Lung (tissue), 11 donors: ENCODE measurements at regions not wholly inside any gene's neighbourhood (a gene's known extent, or its start where the extent isn't known, plus 50 kb on each side); places are given as distances from the start of the nearest gene placed in this dataset.

Experiments
- ATAC-seq: fragments of 200-7000 bp; cut with Tn5 transposase; one replicate; pipeline ENCODE4 v1.9.1; 2020; ENCODE audit warnings: moderate number of reproducible peaks; ENCODE audit not compliant: insufficient read depth, low FRiP score
- DNase-seq, 3 donors: peaks; one replicate each; pipeline ENCODE4 v3.0.0-alpha.2; 2013 to 2017
- H3K27ac ChIP-seq, 2 donors: one replicate each; pipeline ENCODE4 v1.5.1; 2013; ENCODE audit warnings: mild to moderate bottlenecking in 2 of 2, moderate library complexity in 2 of 2, control low read depth in 1 of 2, inconsistent platforms in 1 of 2, low read depth in 1 of 2, low read length in 1 of 2
- H3K27me3 ChIP-seq, 3 donors: one replicate each; pipeline ENCODE4 v1.5.1; 2013; ENCODE audit warnings: low read length in 2 of 3; ENCODE audit not compliant: control insufficient read depth in 3 of 3, insufficient read depth in 3 of 3
- H3K36me3 ChIP-seq, 4 donors: one replicate each; pipeline ENCODE4 v1.5.1; 2013; ENCODE audit warnings: low read length in 4 of 4, mild to moderate bottlenecking in 1 of 4, moderate library complexity in 1 of 4; ENCODE audit not compliant: control insufficient read depth in 4 of 4, insufficient read depth in 4 of 4
- H3K4me1 ChIP-seq, 5 donors: one replicate each; pipeline ENCODE4 v1.5.1; 2013; ENCODE audit warnings: low read length in 5 of 5, mild to moderate bottlenecking in 2 of 5, moderate library complexity in 1 of 5; ENCODE audit not compliant: control insufficient read depth in 5 of 5, insufficient read depth in 5 of 5
- H3K4me3 ChIP-seq: one replicate; pipeline ENCODE4 v1.5.1; 2013; ENCODE audit warnings: mild to moderate bottlenecking, control low read depth, moderate library complexity
- H3K9ac ChIP-seq, 2 donors: one replicate each; pipeline ENCODE4 v1.5.1; 2013; ENCODE audit warnings: low read length in 2 of 2, control low read depth in 1 of 2; ENCODE audit not compliant: insufficient read depth in 1 of 2
- H3K9me3 ChIP-seq, 4 donors: one replicate each; pipeline ENCODE4 v1.5.1; 2013; ENCODE audit warnings: low read length in 3 of 4, mild to moderate bottlenecking in 1 of 4, moderate library complexity in 1 of 4; ENCODE audit not compliant: control insufficient read depth in 4 of 4, insufficient read depth in 3 of 4
- WGBS, 2 donors: extraction: QIAGEN DNeasy Blood & Tissue Kit; methylation state at CpG; one replicate each; pipeline ENCODE4 v1.1.7; 2013; 5-methylcytosine and 5-hydroxymethylcytosine counted together
- TF ChIP-seq, protein P1 (sequence below): IDR thresholded peaks from 2 replicates; pipeline ENCODE4 v1.5.1; 2012; ENCODE audit warnings: mild to moderate bottlenecking; ENCODE audit errors: control extremely low read depth, extremely low read depth
- donor health status: control.
- donor health status: control.
- donor health status: Bipolar disorder and iron deficiency.
- donor health status: healthy.
- donor health status: DM: yes; HTN: yes; CAD: no.

DNA sequence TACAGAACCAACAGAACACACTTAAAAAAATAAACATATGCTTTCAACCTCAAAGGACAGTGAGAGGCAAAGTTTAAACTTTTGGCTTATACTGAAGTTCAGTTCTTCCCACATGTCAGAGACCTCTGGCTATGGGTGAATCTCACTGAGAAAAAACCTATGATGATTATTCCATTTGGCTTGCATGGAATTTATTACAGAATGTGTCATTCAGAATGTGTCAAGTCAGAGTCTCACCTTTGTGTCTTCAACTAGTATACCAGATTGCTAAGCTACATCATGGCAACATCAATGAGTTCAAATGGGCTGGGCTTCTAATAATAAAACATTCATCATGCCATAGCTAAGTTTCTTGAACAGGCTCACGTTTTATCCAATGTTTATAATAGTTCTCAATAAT is 987.0 kb downstream of the NTRK3 start:
- Histone ChIP-seq H3K27ac (no peak overlapping the region), H3K4me3 (no peak overlapping the region), H3K9ac (no peak overlapping the region), H3K36me3 (no peaks in the 10 kb centered on the region), H3K9me3 (peaks cover 0 to 4% (median 1%) of the 10 kb centered on the region in 4 donors), H3K4me1 (no peaks in the 10 kb centered on the region), H3K27me3 (no peaks in the 10 kb centered on the region)
- ATAC-seq (no peak), DNase-seq (no peak)
- TF ChIP-seq, protein P1, sequence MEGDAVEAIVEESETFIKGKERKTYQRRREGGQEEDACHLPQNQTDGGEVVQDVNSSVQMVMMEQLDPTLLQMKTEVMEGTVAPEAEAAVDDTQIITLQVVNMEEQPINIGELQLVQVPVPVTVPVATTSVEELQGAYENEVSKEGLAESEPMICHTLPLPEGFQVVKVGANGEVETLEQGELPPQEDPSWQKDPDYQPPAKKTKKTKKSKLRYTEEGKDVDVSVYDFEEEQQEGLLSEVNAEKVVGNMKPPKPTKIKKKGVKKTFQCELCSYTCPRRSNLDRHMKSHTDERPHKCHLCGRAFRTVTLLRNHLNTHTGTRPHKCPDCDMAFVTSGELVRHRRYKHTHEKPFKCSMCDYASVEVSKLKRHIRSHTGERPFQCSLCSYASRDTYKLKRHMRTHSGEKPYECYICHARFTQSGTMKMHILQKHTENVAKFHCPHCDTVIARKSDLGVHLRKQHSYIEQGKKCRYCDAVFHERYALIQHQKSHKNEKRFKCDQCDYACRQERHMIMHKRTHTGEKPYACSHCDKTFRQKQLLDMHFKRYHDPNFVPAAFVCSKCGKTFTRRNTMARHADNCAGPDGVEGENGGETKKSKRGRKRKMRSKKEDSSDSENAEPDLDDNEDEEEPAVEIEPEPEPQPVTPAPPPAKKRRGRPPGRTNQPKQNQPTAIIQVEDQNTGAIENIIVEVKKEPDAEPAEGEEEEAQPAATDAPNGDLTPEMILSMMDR, result no peak
- WGBS, 2 donors, result 36 to 47% methylated on average over 1 of the region's 1 CpG

DNA sequence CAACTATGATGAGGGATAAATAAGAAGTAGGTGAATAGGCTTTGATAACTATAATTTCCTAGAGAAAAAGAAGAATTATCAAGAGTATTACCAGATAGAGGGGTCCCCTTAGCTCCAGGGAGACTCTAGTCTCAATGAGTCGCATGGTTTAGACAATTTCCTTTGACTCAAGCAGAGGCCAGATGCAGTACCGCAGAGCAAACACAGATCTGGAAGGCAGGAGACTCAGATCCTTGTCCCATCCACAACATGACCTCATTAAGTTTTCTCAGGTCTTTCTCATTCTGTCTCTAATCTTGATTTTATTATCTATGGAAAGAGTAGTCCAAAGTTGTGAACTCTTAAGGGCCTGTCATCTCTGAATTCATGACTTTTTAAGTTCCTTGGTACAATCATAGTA is 987.9 kb downstream of the NTRK3 start:
- DNase-seq (no peak), ATAC-seq (no peak)
- Histone ChIP-seq H3K27me3 (no peaks in the 10 kb centered on the region), H3K27ac (no peak overlapping the region), H3K9me3 (peaks cover 0 to 4% (median 0%) of the 10 kb centered on the region in 4 donors), H3K4me3 (no peak overlapping the region), H3K4me1 (no peaks in the 10 kb centered on the region), H3K36me3 (no peaks in the 10 kb centered on the region), H3K9ac (no peak overlapping the region)
- 82 to 89% methylated on average over 2 of the region's 2 CpGs for WGBS, 2 donors
- TF ChIP-seq, protein P1, result no peak

DNA sequence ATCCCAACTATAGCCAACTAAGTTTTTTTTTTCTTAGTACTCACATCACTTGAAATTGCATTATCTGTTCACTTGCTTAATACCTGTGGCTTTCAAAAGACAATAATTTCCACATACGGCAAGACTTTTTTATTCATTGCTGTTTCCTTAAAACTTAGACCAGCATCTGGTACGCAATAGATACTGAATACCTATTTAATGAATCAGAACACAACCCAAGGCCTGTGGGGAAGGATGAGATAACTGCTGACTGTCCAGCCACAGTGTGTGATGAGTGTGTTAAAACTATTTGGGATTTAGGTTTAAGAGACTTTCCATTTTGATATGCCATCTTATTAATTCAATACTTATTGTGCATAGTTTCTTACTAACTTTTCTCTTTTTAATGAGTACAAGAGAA is 988.7 kb downstream of the NTRK3 start:
- Histone ChIP-seq H3K4me3 (no peak overlapping the region), H3K27me3 (no peaks in the 10 kb centered on the region), H3K36me3 (no peaks in the 10 kb centered on the region), H3K9me3 (peaks cover 0 to under 1% (median 0%) of the 10 kb centered on the region in 4 donors), H3K9ac (no peak overlapping the region), H3K4me1 (no peaks in the 10 kb centered on the region), H3K27ac (no peak overlapping the region)
- ATAC-seq (no peak), DNase-seq (no peak)
- 90 to 92% methylated on average over 2 of the region's 2 CpGs for WGBS, 2 donors
- TF ChIP-seq, protein P1, result no peak

DNA sequence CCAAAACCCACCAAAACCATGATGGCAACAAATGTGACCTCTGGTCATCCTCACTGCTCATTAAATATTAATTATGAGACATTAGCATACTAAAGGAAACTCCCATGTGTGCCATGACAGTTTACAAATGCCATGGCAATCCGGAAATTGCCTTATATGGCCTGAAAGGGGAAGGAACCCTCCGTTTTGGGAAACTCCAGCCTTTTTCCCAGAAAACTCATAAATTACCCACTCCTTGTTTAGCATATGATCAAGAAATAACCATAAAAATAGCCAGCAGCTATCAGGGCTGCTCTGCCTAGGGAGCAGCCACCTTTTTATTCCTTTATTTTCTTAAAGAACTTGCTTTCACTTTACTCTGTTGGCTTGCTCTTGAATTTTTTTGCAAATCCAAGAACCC is 992.7 kb downstream of the NTRK3 start:
- Histone ChIP-seq H3K4me3 (no peak overlapping the region), H3K9me3 (no peaks in the 10 kb centered on the region), H3K9ac (no peak overlapping the region), H3K36me3 (no peaks in the 10 kb centered on the region), H3K27ac (no peak overlapping the region), H3K27me3 (no peaks in the 10 kb centered on the region), H3K4me1 (no peaks in the 10 kb centered on the region)
- WGBS, 2 donors, result 38 to 59% methylated on average over 2 of the region's 2 CpGs
- TF ChIP-seq, protein P1, result no peak
- peak; percentile 14 to 39 (median 24) for DNase-seq
- ATAC-seq, result no peak
